ENCODE measurements at regions not wholly inside any gene's neighbourhood (a gene's known extent, or its start where the extent isn't known, plus 50 kb on each side); places are given as distances from the start of the nearest gene placed in this dataset.

DNA sequence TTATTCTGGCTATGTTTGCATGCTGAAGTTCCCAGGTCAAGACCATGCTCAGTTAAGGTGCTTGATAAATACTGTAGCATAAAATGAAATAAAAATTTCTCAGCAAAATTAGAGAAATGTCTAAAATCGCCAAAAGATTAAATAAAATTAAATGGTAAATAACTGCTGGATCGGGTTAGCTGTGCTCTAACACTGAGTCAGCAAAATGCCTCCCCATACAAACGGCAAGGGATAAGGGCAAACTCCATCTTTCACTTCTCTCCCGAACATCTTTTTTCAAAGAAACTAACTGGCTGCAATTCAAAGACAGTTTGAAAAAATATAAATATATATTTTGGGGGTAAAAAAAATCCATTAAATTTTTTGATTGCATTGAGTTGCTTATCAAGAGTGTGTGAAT lies 162.2 kb upstream of the ZFHX3 start:
- Histone ChIP-seq H3K9me3 (no peaks in the 10 kb centered on the region), H3K36me3 (no peaks in the 10 kb centered on the region), H3K27ac (no peak overlapping the region), H3K4me3 (no peak overlapping the region), H3K27me3 (peaks cover 10% of the 10 kb centered on the region), H3K4me1 (peaks cover 9% of the 10 kb centered on the region)
- 86% methylated on average over 4 of the region's 4 CpGs for WGBS
- TF ChIP-seq POLR2AphosphoS5 (IDR thresholded peaks at IDR 0.05) = no peak
- no peak for TF ChIP-seq EP300 (IDR thresholded peaks at IDR 0.05)
- no peak for TF ChIP-seq POLR2A (IDR thresholded peaks at IDR 0.05)
- TF ChIP-seq, protein P1, sequence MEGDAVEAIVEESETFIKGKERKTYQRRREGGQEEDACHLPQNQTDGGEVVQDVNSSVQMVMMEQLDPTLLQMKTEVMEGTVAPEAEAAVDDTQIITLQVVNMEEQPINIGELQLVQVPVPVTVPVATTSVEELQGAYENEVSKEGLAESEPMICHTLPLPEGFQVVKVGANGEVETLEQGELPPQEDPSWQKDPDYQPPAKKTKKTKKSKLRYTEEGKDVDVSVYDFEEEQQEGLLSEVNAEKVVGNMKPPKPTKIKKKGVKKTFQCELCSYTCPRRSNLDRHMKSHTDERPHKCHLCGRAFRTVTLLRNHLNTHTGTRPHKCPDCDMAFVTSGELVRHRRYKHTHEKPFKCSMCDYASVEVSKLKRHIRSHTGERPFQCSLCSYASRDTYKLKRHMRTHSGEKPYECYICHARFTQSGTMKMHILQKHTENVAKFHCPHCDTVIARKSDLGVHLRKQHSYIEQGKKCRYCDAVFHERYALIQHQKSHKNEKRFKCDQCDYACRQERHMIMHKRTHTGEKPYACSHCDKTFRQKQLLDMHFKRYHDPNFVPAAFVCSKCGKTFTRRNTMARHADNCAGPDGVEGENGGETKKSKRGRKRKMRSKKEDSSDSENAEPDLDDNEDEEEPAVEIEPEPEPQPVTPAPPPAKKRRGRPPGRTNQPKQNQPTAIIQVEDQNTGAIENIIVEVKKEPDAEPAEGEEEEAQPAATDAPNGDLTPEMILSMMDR (IDR thresholded peaks at IDR 0.05) = no peak
- no peak for DNase-seq (ENCODE audit: low spot score in 2 of 2)

DNA sequence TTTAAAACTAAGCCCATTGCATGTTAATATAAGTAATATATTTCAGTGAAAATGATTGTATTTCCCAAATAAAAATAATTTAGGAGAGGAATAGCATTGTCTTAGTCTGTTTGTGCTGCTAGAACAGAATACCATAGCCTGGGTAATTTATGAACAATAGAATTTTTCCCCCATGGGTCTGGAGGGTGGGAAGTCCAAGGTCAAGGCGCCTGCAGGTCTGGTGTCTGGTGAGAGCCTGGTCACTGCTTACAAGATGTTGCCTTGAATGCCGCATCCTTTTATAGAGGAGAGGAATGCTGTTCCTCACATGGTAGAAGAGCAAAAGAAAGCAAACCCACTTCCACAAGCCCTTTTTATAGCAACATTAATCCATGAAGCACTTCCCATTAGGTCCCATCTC lies 161.3 kb upstream of the ZFHX3 start:
- H3K27ac ChIP-seq = no peak overlapping the region
- H3K9me3 ChIP-seq = no peaks in the 10 kb centered on the region
- peaks cover 6% of the 10 kb centered on the region for H3K4me1 ChIP-seq
- H3K36me3 ChIP-seq = no peaks in the 10 kb centered on the region
- TF ChIP-seq POLR2AphosphoS5 (IDR thresholded peaks at IDR 0.05) (no peak), EP300 (IDR thresholded peaks at IDR 0.05) (no peak), POLR2A (IDR thresholded peaks at IDR 0.05) (no peak)
- TF ChIP-seq, protein P1 (IDR thresholded peaks at IDR 0.05) = no peak
- no peak for DNase-seq (ENCODE audit: low spot score in 2 of 2)
- no peak overlapping the region for H3K4me3 ChIP-seq
- 89% methylated on average over 2 of the region's 2 CpGs for WGBS
- H3K27me3 ChIP-seq = peaks cover 10% of the 10 kb centered on the region

DNA sequence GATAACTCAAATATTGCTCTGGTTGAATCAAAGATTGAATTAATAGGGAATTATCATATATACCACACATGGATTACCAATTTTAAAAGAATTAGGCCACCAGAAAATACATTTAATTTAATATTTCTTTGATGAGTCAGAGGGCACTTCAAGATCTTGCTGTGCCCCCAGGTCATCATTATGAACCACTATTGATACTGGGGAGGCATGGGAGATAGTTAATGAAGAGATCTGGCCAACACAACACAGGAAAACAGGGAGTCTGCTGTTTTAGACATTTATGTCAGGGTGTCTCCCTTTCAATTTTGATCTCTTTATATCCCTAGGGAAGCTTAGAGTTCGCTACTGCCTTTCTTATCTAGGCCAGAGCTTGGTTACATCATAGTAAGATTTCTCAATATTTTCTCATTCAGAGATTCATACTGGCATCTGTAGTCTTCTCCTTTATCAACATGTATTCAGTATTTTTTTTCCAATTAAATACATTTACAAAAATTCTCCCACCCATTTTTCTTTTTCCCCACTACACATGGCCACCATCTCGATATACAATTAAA lies 158.3 kb upstream of the ZFHX3 start:
- TF ChIP-seq EP300 (IDR thresholded peaks at IDR 0.05) (no peak), POLR2AphosphoS5 (IDR thresholded peaks at IDR 0.05) (no peak), POLR2A (IDR thresholded peaks at IDR 0.05) (no peak)
- TF ChIP-seq, protein P1 (IDR thresholded peaks at IDR 0.05) = no peak
- DNase-seq (ENCODE audit: low spot score in 2 of 2) = no peak
- H3K4me3 ChIP-seq = no peak overlapping the region
- no peak overlapping the region for H3K27ac ChIP-seq
- H3K4me1 ChIP-seq = no peaks in the 10 kb centered on the region
- H3K27me3 ChIP-seq = peaks cover 13% of the 10 kb centered on the region
- H3K9me3 ChIP-seq = no peaks in the 10 kb centered on the region
- no peaks in the 10 kb centered on the region for H3K36me3 ChIP-seq
- 67% methylated on average over 2 of the region's 2 CpGs for WGBS

DNA sequence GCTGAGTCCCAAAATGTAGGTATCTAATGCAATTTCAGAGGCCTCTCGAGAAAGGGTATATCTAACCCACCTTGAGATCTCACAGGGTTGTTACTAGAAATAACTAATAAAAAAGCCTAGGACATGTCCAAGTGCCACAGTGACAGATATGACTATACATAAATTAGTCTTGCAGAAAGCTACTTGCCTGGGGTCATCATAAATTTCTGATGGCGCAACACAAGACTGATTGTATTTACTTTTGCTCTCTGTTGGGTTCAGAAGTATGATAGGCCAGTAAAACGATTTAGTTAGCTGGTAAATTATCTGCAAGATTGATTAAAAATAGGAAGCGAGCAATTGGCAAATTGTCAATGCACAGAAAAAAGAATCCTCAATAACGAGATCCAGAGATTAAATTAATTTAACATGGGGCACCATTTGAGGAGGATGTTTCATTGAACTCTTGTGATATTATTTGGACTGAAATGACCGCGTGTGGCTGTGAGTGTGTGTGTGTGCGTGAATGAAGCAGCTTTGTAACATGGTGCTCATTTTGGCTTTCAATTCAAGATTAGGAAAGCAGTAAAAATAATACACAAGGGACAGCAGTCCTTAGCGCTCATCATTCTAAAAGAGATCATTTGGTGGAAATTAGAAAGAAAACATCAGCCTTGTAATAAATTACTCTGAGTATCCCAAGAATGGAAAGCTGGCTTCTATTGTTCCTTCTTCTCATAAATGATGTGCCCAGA lies 157.4 kb upstream of the ZFHX3 start:
- 69% methylated on average over 9 of the region's 9 CpGs for WGBS
- no peak overlapping the region for H3K4me3 ChIP-seq
- no peaks in the 10 kb centered on the region for H3K9me3 ChIP-seq
- no peaks in the 10 kb centered on the region for H3K36me3 ChIP-seq
- H3K27ac ChIP-seq = no peak overlapping the region
- H3K27me3 ChIP-seq = peaks cover 17% of the 10 kb centered on the region
- DNase-seq (ENCODE audit: low spot score in 2 of 2) = no peak
- H3K4me1 ChIP-seq = no peaks in the 10 kb centered on the region
- TF ChIP-seq EP300 (IDR thresholded peaks at IDR 0.05) (no peak), POLR2AphosphoS5 (IDR thresholded peaks at IDR 0.05) (no peak), POLR2A (IDR thresholded peaks at IDR 0.05) (no peak)
- TF ChIP-seq, protein P1 (IDR thresholded peaks at IDR 0.05) = no peak

DNA sequence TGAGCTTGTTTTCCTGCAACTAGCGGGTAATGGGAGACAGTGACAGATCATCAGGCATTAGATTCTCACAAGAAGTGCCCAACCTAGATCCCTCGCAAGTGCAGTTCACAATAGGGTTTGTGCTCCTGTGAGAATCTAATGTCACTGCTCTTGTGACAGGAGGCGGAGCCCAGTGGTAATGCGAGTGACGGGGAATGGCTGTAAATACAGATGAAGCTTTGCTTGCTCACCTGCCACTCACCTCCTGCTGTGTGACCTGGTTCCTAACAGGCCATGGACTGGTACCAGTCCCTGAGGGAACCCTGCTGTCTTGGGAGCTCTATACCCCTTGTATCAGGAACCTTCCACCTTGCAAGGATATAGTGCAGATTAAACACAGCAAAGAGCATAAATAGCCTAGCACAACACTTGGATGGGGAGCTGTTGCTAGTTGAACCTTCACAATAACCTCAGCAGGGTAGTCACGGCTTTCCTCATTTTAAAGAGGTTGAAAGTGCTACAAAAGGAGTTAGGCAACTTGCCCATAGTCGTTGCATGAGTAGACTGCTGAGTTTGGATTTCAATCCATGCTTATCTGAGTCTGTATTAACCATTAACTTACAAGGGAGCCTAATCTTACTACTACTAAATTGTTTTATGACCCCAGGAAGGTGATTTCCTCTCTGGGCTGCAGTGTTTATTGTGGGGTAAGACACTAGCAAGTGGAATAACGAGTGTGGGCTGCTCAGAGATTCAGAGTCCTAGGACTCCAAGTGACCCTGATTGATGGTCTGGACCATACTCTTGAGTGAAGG lies 156.6 kb upstream of the ZFHX3 start:
- no peak overlapping the region for H3K27ac ChIP-seq
- H3K4me3 ChIP-seq = no peak overlapping the region
- no peak for DNase-seq (ENCODE audit: low spot score in 2 of 2)
- no peaks in the 10 kb centered on the region for H3K4me1 ChIP-seq
- WGBS = 76% methylated on average over 8 of the region's 8 CpGs
- no peaks in the 10 kb centered on the region for H3K9me3 ChIP-seq
- TF ChIP-seq, protein P1 (IDR thresholded peaks at IDR 0.05) = no peak
- TF ChIP-seq POLR2AphosphoS5 (IDR thresholded peaks at IDR 0.05) = no peak
- TF ChIP-seq EP300 (IDR thresholded peaks at IDR 0.05) = no peak
- TF ChIP-seq POLR2A (IDR thresholded peaks at IDR 0.05) = no peak
- H3K27me3 ChIP-seq = peaks cover 19% of the 10 kb centered on the region
- no peaks in the 10 kb centered on the region for H3K36me3 ChIP-seq

Data from suprapubic skin (tissue), 4 donors.